RWPE2 (cell line): ENCODE measurements at regions not wholly inside any gene's neighbourhood (a gene's known extent, or its start where the extent isn't known, plus 50 kb on each side); places are given as distances from the start of the nearest gene placed in this dataset.

Experiments used
- ATAC-seq: fragments of 200-7000 bp; cut with Tn5 transposase; 3 replicates; pipeline ENCODE4 v1.9.1; 2021; ENCODE audit warnings: low read depth
- DNase-seq: peaks from one replicate; pipeline ENCODE4 v3.0.0-alpha.2; 2020; ENCODE audit warnings: low spot score
- H3K27ac ChIP-seq: fragments of 450-650 bp; 2 replicates; pipeline ENCODE4 v1.5.1; 2017; ENCODE audit warnings: mild to moderate bottlenecking; ENCODE audit not compliant: poor library complexity, severe bottlenecking
- H3K27me3 ChIP-seq: fragments of 250-450 bp; sonication (Bioruptor Pico); 2 replicates; pipeline ENCODE4 v1.5.1; 2021; ENCODE audit warnings: mild to moderate bottlenecking, moderate library complexity; ENCODE audit not compliant: insufficient read depth, poor library complexity, severe bottlenecking
- H3K36me3 ChIP-seq: fragments of 250-450 bp; sonication (Bioruptor Pico); 2 replicates; pipeline ENCODE4 v1.5.1; 2020; ENCODE audit warnings: low read depth, mild to moderate bottlenecking, moderate library complexity
- H3K4me1 ChIP-seq: fragments of 250-450 bp; sonication (Bioruptor Pico); 2 replicates; pipeline ENCODE4 v1.5.1; 2021; ENCODE audit warnings: mild to moderate bottlenecking, moderate library complexity; ENCODE audit not compliant: insufficient read depth, poor library complexity, severe bottlenecking
- H3K4me3 ChIP-seq: fragments of 250-450 bp; sonication (Bioruptor Pico); 2 replicates; pipeline ENCODE4 v1.5.1; 2021; ENCODE audit warnings: mild to moderate bottlenecking, moderate library complexity; ENCODE audit not compliant: severe bottlenecking
- H3K9me3 ChIP-seq: fragments of 250-450 bp; sonication (Bioruptor Pico); 2 replicates; pipeline ENCODE4 v1.5.1; 2021; ENCODE audit warnings: mild to moderate bottlenecking, moderate library complexity; ENCODE audit not compliant: severe bottlenecking
- TF ChIP-seq, protein P1 (sequence below): fragments of 450-650 bp; IDR thresholded peaks from one replicate; pipeline ENCODE4 v1.5.1; 2017; ENCODE audit warnings: mild to moderate bottlenecking, moderate library complexity; ENCODE audit not compliant: poor library complexity, severe bottlenecking

DNA sequence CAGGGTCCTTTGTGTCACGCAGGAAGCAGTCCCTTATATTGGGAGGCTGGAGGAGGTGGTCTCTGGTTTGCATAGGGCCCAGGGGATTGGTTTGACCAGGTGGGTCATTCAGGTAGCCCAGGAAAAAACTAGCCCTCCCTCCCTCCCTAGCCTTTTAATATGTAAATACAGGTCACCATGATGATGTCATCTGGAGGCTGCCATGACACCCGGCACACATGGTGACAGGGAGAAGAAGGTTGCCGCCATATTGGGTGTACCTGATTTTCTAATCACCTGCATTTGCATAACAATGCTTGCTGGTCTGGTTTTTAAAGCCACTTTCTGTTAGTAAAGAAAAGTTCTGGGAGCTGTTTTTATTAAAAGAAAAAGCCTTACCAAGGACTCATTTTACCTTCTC is 791.0 kb upstream of the ADGRL4 start:
- no peaks in the 10 kb centered on the region for H3K36me3 ChIP-seq
- H3K4me3 ChIP-seq: no peak overlapping the region
- H3K27ac ChIP-seq: no peak overlapping the region
- no peaks in the 10 kb centered on the region for H3K27me3 ChIP-seq
- DNase-seq (no peak), ATAC-seq (no peak)
- TF ChIP-seq, protein P1, sequence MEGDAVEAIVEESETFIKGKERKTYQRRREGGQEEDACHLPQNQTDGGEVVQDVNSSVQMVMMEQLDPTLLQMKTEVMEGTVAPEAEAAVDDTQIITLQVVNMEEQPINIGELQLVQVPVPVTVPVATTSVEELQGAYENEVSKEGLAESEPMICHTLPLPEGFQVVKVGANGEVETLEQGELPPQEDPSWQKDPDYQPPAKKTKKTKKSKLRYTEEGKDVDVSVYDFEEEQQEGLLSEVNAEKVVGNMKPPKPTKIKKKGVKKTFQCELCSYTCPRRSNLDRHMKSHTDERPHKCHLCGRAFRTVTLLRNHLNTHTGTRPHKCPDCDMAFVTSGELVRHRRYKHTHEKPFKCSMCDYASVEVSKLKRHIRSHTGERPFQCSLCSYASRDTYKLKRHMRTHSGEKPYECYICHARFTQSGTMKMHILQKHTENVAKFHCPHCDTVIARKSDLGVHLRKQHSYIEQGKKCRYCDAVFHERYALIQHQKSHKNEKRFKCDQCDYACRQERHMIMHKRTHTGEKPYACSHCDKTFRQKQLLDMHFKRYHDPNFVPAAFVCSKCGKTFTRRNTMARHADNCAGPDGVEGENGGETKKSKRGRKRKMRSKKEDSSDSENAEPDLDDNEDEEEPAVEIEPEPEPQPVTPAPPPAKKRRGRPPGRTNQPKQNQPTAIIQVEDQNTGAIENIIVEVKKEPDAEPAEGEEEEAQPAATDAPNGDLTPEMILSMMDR: no peak
- no peaks in the 10 kb centered on the region for H3K4me1 ChIP-seq
- no peaks in the 10 kb centered on the region for H3K9me3 ChIP-seq

DNA sequence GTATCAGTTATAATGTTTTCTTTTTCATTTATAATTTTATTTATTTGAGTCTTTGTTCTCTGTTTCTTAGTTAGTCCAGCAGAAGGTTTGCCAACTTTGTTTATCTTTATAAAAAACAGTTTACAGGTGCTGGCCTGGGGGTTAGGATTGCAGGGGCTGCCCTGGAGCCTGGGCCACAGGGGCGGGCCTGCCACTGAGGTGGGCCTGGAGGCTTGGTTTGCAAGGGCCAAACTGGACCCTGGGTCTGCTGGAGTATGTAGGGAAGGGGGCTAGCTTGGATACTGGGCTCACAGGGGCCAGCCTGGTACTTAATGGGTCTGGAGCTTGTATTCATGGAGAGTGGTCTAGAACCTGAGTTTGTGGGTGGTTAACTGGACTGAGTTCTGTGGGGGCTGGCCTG is 789.9 kb upstream of the ADGRL4 start:
- no peak for DNase-seq

GRCh38 chr1:79792219-79792930 is 785.8 kb upstream of the ADGRL4 start:
- TF ChIP-seq, protein P1: no peak
- Histone ChIP-seq H3K4me1 (no peaks in the 10 kb centered on the region), H3K9me3 (no peaks in the 10 kb centered on the region), H3K36me3 (no peaks in the 10 kb centered on the region), H3K4me3 (no peak overlapping the region), H3K27me3 (no peaks in the 10 kb centered on the region), H3K27ac (no peak overlapping the region)
- ATAC-seq: no peak
- DNase-seq: no peak

More for the DNA sequence above, 789.9 kb upstream of the ADGRL4 start:
- Histone ChIP-seq H3K27ac (no peak overlapping the region), H3K36me3 (no peaks in the 10 kb centered on the region), H3K4me3 (no peak overlapping the region), H3K27me3 (no peaks in the 10 kb centered on the region), H3K4me1 (no peaks in the 10 kb centered on the region), H3K9me3 (no peaks in the 10 kb centered on the region)
- no peak for ATAC-seq
- TF ChIP-seq, protein P1: no peak

DNA sequence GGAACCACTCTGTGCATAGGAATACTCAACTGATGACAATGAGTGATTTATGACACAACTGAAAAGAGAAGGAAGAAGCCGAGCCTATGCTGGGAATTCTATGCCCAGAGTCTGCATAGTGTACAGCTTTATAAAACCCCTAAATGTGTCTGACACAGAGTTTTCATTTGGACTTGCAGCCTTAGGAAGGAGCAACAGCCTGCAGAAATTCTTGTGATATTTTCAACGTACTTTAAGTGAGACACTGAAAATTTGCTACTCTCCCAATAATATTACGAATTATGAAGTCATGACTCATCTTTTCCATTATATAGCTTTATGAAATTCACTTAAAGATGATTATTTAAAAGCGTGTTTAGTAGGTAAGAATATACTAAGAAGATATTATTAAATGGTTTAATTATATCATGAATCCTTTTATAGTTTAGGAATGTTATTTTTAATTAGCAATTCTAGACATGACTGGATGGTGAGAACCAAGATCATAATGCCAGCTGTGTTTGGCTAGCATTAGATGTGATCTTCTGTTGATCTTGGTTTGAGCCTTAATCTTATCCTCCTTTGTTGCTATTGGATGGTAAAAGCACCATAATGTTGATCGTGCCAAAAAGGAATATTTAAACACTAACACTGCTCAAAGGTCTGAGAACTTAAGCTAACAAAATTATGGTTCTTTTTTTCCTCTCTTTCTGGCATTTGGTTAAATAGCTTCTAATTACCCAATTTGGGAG is 785.1 kb upstream of the ADGRL4 start:
- no peaks in the 10 kb centered on the region for H3K4me1 ChIP-seq
- H3K4me3 ChIP-seq: no peak overlapping the region
- H3K27ac ChIP-seq: no peak overlapping the region
- no peak for ATAC-seq
- no peaks in the 10 kb centered on the region for H3K27me3 ChIP-seq
- H3K9me3 ChIP-seq: no peaks in the 10 kb centered on the region
- TF ChIP-seq, protein P1: no peak
- no peaks in the 10 kb centered on the region for H3K36me3 ChIP-seq
- DNase-seq: no peak

DNA sequence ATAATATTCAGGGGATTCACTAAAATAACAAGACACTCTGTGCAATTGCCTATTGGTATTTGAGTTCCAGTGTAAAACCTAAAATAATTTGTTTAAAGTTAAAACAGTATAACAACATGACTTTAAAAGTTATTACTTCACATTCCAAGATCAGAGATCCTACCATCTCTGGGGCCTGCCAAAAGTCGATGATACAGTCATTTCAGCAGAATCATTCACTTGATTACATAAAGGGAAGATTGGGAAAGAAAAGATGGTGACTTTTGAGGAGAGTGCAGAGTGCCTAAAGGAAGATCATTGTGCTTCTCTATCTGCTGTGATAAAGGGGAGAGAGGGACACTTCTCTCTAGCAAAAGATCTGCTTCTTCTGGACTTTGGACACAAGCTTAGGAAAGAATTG is 784.4 kb upstream of the ADGRL4 start:
- Histone ChIP-seq H3K36me3 (no peaks in the 10 kb centered on the region), H3K27ac (no peak overlapping the region), H3K9me3 (no peaks in the 10 kb centered on the region), H3K4me1 (no peaks in the 10 kb centered on the region), H3K4me3 (no peak overlapping the region), H3K27me3 (no peaks in the 10 kb centered on the region)
- TF ChIP-seq, protein P1: no peak
- ATAC-seq (no peak), DNase-seq (no peak)
